Activated gamma-delta T cell treated with Interleukin-2 at 50 U/mL for 16 hours (primary cell): ENCODE measurements at regions not wholly inside any gene's neighbourhood (a gene's known extent, or its start where the extent isn't known, plus 50 kb on each side); places are given as distances from the start of the nearest gene placed in this dataset.
"Not testable (repeated sequence)": the region's sequence is repeated elsewhere in the genome, so short reads cannot be mapped to it uniquely, and the experiment has no call there.

ENCODE experiments used
- DNase-seq: peaks from one replicate; pipeline ENCODE4 v3.0.0-alpha.2; 2020

DNA sequence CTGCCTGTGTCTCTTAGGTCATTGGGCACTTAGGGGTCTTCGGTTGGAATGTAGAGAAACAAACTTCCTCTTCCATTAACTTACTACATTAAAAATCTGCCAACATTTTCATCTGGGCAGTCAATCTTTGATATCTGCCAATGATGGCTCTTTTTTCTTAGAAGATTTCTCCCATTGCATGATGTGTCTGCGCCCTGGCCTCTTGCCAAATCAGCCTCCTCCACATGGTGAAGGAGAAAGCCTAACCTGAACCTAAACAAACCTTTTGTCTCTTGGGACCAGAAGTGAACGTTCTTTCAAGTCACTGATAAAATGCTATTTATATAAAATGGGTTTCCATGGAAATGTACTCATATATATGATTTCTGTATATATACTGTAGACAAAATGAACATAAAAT is 998.9 kb upstream of the GJE1 start:
- no peak for DNase-seq

DNA sequence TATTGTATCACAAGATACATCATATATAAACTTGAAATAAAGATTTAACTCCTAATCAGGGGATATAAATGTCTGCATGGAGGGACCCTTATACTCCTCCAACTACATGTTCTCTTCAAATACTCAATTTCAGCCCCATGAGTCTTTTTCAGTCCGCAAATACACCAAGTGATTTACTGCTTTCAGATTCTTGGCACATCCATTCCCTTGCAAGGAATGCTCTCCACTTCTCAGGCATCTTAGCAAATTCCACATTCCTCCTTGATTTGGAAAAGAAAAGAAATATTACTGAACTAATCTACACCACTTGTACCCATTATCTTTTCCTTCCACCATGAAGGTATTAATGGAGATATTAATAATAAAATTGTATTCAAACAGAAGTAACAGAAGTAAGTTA is 999.4 kb upstream of the GJE1 start:
- no peak for DNase-seq

DNA sequence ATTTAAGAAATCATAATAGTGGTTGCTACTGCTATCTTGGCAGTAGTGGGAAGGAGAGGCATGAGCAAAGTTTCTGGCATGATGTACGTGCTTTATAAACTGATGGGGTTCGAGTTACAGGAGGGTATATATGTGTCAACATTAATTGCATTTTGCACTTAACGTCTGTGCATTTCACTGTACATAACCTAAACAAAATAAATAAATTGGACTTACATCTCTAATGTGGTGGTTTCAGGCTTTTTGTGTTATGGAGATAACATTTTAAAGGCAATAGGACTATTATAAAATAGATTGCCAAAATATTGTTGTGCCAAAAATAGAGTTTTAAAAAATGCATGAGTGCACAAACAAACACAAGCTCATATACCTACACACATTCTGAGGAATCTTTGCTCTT is 1001.1 kb upstream of the GJE1 start:
- DNase-seq, result no peak

DNA sequence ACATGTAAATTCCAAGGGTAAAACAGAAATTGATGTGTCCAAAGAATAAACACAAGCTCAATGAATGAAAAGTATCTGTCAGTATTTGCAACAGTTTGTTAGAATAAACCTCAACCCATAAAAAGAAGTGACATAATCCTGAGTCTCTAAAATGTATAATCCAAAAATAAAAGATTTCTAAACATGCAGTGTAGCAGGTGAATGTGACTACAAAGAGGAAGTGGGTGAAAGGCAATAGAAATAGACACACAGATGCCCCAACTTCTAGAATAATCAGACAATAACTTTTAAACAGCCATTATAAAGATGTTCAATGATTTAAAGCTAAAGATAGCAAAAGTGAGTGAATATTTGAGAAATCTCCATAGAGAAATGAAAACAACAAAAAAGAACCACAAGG is 1009.2 kb upstream of the GJE1 start:
- no peak for DNase-seq

DNA sequence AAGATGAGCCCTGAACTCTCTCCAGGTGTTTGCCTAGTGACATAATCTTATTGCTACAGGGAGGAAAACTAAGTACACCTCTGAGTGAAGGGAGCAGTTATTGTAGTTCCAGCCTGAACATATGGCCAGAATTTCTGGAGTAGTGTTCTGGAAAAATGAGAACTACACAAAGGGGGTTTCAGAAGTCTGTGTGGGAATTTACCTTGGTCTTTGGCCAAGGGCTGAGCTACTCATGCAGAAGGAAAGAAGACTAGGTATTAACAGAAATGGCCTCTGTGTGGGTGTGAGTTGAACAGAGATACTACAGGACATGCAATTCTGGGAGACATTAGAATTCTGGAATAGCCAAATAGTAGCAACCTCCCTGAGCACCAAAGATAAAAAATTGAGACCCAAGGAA is 1009.7 kb upstream of the GJE1 start:
- no peak for DNase-seq

DNA sequence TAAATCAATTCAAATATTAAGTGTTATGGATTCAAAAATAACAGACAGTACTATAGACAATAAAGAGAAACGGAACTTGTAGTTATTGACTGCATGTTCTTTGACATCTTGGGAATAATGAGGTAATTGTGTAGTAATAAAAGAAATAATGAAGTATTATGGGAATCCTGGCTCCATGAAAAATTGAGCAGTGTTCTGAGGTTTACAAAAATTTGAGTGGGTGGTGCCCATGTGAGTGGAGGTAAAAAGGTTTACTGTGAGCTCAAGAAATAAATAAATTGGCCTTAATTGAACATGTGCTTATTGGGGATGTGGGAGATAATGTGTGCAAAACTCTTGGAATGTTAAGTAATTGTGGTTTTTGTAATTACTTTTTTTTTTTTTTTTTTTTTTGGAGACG is 1013.7 kb upstream of the GJE1 start:
- DNase-seq, result no peak

DNA sequence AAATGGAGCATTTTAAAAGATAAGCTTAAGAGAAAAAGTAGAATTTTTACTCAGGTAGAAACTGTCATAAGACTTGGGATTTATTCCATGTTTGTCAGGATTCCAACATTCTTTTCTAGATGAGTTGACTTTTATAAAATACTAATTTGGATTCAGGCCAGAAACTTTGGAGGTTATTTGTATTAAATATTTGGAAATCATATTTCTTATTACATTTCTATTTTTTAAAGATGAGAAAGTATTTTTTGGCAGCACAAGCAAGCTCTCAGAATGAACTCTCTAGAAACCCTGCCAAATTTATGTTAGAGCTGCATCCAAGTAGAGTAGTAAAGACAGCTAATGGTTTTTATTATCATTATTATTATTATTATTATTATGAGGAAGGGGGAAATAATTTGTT is 1014.9 kb upstream of the GJE1 start:
- DNase-seq, result no peak

DNA sequence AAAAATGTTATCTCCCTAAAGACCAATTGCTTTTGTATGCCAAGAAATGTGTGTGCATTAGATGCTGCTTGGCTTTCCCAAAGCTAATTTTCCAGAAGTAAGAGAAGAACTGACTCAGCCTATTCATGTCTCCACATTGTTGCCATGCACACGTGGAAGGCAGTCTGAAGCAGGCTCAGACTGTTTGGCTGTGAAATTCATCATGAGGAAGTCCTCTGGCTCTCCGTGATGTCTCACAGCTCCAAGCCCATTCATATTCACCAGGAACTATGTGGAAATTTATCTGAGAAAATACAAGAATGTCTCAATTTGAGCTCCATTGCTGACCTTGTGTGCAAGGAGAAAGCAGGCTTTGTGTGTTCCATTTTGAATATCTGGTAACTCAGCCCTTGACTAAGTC is 1022.2 kb upstream of the GJE1 start:
- no peak for DNase-seq

DNA sequence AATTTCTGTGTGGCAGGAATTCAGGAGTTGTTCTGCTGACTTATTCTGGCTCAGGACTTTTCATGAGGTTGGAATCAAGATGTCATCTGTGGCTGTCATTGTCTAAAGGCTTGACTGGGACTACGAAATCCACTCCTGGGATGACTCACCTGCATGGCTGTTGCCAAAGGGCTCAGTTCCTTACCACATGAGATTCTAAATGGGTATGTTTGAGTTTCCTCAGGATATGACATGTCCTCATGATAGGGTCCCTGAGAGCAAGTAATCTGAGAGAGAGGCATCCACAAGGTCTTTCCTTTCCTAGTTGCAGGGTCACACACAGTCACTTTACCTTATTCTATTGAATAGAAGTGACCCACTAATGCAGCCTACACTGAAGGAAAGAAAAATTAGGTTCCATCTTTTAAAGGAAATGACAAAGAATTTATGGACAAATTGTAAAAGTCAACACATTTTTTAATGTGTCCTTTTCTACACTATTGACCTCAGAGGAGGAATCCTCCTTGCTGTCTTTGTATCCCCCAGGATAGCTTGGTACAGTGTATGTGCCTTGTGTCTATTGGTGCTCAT is 1025.0 kb upstream of the GJE1 start:
- DNase-seq, result no peak

DNA sequence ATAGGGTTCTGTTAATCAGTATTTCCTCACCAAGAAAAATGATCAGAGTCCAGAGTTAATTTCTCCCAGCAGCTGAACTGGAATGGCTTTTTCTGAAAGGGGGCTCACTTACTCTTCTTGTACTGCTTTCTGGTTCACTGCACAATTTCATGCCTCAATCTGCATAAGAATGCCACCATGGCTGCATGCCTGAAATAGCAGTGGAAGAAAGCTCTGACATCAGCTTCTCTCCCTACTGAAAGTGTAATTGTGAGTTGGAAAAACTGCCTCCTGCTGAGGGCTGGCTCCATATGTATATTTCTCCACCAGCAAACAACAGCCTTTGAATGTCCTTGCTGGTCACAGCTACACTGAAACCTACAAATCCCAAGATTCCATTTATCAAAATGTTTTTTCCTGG is 1027.2 kb upstream of the GJE1 start:
- no peak for DNase-seq

DNA sequence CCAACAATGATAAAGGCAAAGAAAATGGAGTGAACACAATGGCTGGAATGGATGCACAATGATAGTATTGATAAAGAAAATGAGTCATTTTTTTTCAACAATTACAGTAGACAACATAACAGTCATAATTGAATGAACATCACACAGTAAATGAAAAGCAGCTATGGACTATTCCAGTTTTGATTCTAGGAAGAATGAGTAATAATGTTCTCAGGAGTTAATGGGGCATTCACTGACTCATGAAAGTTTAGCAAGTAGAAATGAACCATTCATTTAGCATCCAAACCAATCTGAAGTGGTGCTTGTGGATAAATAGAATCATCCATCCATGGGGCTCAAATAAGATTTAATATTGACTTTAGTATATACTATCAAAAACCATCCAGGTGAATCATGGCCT is 1029.5 kb upstream of the GJE1 start:
- no peak for DNase-seq

DNA sequence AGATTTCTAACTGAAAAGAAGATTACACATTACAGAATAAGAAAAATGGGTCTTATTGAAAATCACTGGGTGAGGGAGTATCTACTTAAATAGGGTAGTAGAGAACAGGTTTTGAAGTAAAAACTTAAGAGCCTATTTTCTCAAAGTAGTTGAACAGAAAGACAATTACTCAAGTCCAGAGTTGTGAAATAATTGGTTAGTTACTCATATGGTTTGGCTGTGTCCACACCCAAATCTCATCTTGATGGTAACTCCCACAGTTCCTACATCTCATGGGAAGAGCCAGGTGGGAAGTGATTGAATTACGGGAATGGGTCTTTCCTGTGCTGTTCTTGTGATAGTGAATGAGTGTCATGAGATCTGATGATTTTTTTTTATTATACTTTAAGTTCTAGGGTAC is 1035.3 kb upstream of the GJE1 start:
- no peak for DNase-seq

DNA sequence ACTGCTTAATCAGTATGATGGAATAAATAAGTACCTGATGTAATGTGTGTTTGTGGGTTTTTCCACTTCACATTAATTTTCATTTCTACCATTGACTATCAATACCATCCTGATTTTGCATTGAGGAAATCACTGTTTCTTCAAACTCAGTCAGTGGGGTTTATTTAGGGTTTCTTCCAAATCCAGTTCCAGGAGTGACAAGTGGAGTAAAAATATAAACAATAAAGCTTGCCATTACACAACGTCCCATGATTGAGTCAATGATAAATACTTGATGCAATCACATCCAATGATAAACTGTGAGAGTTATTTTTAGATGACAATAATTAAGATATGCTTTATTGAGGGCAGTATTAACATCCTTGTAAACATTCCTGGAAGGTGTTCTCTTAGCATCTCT is 1037.4 kb upstream of the GJE1 start:
- DNase-seq, result no peak

DNA sequence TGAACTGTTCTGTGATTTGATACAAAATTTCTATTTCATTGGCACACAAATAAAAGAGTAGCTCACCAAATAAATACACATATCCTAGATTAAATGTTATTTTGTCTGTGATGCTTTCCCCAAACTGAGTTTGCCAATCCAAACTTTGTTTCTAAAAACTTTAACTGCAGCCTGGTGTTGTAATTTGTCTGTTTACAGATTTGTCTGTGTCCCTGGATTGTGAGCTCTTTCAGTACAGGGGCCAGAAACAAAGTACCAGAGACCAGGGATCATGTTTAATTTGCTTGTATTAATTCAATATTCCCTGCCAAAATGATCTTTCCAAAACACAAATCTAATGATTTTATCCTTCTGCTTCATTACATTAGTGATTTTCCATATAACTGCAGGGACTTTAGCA is 1044.6 kb upstream of the GJE1 start:
- DNase-seq, result no peak

DNA sequence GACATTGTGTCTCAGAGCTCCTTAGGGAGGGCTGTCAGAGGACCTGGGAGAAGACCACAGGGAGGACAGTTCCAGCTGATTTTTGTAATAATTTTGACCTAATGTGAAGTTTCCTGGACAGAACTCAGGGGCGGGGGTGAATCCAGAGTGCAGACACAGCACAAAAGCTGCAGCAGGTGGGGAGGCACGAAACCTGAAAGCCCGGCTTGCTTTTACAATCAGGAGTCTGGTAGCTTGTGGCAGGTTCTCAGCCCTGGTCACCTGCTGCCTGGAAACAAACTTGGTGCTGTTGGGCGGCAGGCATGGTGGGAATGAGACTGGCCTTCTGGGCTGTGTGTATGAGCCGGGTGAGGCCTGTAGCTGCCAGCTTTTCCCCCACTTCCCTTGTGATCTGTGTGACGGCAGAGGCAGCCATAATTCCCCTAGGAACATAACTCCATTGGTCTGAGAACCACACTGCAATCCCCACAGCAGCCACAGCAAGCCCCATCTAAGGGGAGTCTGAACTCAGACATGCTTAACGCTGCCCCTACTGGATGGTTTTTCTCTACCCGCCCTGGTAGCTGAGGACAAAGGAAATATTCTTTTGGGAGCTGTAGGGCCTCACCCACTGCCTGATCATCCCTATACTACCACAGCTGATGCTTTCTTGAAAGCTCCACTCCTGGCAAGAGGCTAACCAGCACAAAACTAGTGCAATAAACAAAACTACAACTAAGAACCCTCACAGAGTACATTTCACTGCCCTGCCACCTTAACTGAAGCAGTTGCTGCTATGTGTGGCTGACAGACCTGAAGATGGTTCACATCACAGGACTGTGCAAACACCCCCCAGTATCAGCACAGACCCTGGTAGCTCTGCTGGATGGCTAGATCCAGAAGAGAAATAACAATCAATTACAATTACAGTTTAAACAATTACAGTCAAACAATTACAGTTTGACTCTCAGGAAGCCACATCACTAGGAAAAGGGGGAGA is 1055.1 kb upstream of the GJE1 start:
- DNase-seq, result no peak

DNA sequence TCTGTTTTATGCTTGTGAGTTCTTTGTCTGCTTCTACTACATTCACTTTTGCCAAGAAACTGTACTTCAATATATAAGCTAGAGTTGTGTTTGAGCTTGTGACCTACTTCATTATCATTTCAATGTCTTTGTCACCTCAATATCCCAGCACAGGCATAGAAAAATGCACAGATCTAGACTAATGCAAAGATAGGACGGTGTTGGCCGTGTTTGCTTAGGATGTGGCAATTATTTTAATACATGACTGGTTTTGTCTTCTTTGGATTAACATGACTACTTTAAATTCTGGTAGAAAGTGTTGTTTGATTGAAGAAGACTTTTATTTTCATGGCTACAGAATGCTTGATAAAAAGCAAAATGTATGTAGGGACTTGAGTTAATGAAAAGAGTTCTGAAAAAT is 1075.0 kb upstream of the GJE1 start:
- no peak for DNase-seq

DNA sequence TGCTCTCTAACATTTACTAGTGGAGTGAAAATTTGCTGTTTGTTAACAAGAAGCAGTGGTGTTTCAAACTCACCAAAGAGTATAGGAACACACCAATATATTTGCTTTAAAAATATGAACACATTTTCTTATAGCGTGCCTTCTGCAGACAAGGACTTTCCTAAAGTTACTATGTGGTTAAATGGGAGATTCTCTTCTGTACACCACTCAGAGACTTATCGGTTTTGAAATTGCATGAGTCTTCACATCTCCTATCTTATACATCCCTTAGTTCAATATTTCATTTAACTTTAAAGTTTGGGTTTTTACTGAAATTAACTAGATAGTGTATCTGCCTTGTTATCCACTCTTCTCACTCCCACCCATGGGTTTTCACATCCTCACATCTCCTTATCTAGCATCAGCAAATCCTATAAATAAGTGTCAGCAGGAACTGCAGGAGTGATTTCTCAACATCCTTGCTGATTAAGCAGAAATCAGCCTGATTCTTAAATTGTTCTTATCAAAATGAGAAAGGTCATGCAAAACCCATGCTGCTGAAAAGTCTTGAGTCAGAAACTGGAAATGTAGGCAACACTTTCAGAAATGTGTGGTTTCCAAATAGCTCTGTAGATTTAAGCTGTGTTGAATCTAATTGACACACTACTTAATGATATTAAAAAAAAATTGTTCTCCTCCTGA is 1075.6 kb upstream of the GJE1 start:
- DNase-seq, result no peak

DNA sequence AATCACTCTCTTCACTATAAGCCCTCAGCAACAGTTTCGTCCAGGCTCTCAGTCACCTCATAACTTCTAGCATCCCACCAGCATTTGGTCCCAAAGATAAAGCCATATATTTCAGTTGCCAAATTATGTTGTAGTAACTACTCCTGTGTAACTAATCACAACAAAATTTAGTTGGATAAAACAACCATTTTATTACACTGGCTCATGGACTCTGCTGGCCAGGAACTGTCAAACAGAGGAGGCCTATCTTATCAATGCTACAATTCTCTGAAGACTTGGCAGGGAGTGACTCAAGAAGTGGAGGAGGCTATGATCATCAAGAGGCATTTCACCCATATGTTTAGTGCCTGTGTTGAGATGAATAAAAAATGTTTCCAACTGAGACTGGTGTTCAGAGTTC is 1082.3 kb upstream of the GJE1 start:
- no peak for DNase-seq

DNA sequence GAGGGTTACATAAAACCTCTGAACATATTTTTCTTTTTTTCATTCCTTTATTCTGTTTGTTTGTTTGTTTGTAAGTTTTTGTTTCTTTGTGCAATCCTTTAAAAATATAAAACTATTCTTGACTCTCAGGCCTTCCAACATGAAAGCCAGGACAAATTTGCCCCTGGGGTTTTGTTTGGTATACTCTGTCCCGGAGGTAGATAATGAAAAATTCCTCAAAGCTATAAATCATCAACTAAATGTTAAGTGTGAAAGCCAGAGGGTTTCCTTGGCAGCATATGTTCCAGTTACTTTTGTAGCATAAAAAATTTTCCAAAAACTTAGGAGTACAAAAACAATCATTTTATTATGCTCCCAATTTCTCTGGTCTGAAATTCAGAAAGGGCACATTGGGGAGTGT is 1084.3 kb upstream of the GJE1 start:
- no peak for DNase-seq

DNA sequence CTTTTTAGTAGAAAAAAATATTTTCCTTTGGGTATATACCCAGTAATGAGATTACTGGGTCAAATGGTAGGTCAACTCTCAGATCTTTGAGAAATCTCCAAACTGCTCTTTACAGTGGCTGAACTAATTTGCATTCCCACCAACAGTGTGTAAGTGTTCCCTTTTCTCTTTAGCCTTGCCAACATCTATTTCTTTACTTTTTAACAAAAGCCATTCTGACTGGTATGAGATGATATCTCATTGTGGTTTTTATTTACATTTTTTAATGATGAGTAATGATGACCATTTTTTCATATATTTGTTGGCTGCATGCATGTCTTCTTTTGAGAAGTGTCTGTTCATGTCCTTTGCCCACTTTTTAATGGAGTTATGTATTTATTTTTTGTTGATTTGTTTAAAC is 1086.2 kb upstream of the GJE1 start:
- DNase-seq, result not testable (repeated sequence)

DNA sequence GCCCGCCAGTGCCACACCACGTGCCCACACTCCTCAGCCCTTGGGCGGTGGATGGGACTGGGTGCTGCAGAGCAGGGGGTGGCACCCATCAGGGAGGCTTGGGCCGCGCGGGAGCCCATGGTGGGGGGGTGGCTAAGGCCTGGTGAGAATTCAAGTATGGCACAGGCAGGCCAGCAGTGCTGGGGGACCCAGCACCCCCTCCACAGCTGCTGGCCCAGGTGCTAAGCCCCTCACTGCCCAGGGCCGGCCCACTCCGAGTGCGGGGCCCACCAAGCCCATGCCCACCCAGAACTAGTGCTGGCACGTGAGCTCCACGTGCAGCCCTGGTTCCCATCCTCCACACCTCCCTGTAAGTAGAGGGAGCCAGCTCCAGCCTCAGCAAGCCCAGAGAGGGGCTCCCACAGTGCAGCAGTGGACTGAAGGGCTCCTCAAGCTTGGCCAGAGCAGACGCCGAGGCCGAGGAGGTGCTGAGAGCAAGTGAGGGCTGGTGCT is 1091.1 kb upstream of the GJE1 start:
- DNase-seq, result no peak

DNA sequence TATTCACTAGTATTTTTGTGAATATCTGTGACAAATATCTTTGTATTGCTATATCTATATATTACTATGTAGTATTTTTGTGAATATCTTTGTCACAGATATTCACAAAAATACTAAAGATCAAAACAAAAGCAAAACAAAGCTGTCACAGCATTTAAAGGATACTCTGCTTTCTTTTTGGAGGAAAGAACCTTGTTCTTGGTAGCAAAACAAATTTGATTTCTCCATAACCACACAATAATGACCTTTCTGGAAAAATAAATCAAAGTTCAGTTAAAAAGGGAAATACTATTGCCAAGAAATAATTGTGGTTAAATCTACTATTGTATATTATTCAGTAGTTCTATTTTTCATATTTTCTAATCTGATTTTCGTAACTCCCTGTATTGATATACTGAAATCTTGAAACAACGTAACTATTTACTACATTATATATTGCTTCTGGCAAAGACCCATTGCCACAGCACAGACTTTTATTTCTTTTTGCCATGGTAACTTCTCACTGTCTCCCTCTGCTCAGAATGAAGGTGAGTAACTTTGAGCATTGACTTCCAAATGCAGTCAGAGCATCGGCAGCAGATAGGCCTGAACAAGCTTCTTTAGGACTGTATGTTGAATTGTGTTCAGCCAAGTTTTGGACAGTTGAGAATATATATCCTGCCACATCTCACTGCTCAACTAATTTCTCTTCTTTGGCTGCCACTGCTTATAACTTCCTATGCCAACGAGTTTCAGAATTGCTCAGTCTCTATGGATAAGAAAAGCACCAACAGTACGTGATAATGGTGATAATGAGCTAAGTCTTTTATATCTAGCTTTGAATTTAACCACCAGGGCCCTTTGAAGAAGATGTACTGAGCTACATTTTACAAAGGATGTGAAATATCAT is 1097.2 kb upstream of the GJE1 start:
- no peak for DNase-seq

DNA sequence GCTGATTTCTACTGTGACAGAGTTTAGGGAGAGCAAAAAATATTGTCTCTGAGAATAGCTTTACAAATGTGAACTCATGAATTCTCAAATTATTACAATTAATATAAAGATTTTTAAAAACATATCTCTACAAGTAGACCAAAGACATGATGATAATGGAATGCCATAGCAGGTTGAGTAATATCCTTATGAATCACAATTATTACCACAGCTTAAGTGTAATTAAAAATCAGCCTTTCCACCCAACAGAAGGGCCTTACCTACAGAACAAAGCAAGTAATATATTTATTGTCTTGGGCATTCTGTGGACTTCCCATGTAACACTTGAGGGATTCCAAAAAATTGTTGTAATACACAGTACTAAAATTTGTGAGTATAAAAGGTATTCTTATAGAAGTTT is 1099.6 kb upstream of the GJE1 start:
- DNase-seq, result no peak
